ENCODE measurements at regions not wholly inside any gene's neighbourhood (a gene's known extent, or its start where the extent isn't known, plus 50 kb on each side); places are given as distances from the start of the nearest gene placed in this dataset.
"Not testable (repeated sequence)": the region's sequence is repeated elsewhere in the genome, so short reads cannot be mapped to it uniquely, and the experiment has no call there.

DNA sequence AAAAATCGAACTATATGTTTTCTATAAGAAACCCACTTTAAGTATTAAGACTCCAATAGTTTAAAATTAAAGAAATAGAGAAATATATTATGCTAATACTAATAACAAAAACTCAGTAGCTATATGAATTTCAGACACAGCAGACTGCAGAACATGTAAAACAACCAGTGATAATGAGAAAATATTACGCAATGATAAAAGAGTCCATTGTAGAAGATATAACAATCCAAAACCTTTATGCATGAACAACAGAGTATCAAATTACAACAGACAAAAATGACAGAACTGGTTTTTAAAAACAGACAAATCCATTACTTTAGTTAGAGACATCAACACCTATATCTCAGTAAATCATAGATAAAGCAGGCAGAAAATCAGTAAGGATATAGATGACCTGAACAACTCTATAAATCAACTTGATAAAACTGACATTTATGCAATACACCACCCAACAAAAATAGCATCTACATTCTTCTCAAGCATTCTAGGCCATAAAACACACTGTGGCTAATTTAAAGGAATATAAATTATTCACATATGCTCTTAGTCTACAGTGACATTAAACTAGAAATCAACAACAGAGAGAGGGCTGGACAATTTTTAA is 669.5 kb upstream of the GHITM start:
- POLR2A ChIA-PET, result no interaction called here
- CTCF ChIA-PET, result no interaction called here
- no peak overlapping the region for H3K4me3 Mint-ChIP-seq
- no peak for DNase-seq
- H3K27ac Mint-ChIP-seq, result no peak overlapping the region
- H3K27me3 Mint-ChIP-seq, result no peaks in the 10 kb centered on the region
- peaks cover 6% of the 10 kb centered on the region for H3K9me3 Mint-ChIP-seq
- H3K4me1 Mint-ChIP-seq, result no peaks in the 10 kb centered on the region
- H3K36me3 Mint-ChIP-seq (ENCODE audit: low read depth), result no peaks in the 10 kb centered on the region

DNA sequence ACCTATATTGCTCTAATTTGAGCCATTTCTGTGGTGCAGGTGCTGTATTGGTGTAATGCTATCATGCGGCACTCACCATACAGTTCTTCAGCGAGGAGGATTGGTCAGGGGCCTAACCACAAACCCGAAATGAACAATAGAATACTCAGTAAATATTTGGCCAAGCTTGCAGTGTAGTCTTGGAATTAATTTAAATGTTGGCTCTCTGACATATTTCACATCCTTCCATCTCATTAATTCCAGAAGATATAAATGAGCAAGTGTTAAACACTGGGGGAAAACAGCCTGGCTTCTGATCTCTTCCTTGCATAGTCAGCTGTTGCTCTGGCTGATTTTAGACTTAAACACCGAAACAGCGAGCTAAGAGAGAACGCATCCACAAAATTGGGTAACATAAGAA is 663.1 kb upstream of the GHITM start:
- ChIA-PET CTCF (no interaction called here), POLR2A (no interaction called here)
- no peaks in the 10 kb centered on the region for H3K36me3 Mint-ChIP-seq (ENCODE audit: low read depth)
- H3K4me3 Mint-ChIP-seq, result no peak overlapping the region
- H3K27ac Mint-ChIP-seq, result no peak overlapping the region
- DNase-seq, result no peak
- no peaks in the 10 kb centered on the region for H3K27me3 Mint-ChIP-seq
- no peaks in the 10 kb centered on the region for H3K4me1 Mint-ChIP-seq
- peaks cover 6% of the 10 kb centered on the region for H3K9me3 Mint-ChIP-seq

GRCh38 chr10:83489161-83489560 is 650.1 kb upstream of the GHITM start:
- Mint-ChIP-seq H3K27ac (no peak overlapping the region), H3K36me3 (ENCODE audit: low read depth) (no peaks in the 10 kb centered on the region), H3K27me3 (no peaks in the 10 kb centered on the region), H3K4me3 (no peak overlapping the region), H3K9me3 (peaks cover 2% of the 10 kb centered on the region), H3K4me1 (no peaks in the 10 kb centered on the region)
- DNase-seq, result no peak
- POLR2A ChIA-PET, result no interaction called here
- CTCF ChIA-PET, result no interaction called here

- no peaks in the 10 kb centered on the region for H3K27me3 Mint-ChIP-seq
- H3K4me1 Mint-ChIP-seq, result no peaks in the 10 kb centered on the region
- no peaks in the 10 kb centered on the region for H3K36me3 Mint-ChIP-seq (ENCODE audit: low read depth)
- H3K27ac Mint-ChIP-seq, result no peak overlapping the region
- CTCF ChIA-PET, result no interaction called here
- no peak for DNase-seq
- POLR2A ChIA-PET, result no interaction called here
- H3K4me3 Mint-ChIP-seq, result no peak overlapping the region
- H3K9me3 Mint-ChIP-seq, result peaks cover 2% of the 10 kb centered on the region
Measured at GRCh38 chr10:83492004-83492403, 647.3 kb upstream of the GHITM start.

- ChIA-PET CTCF (no interaction called here), POLR2A (no interaction called here)
- no peak overlapping the region for H3K27ac Mint-ChIP-seq
- DNase-seq, result no peak
- H3K4me3 Mint-ChIP-seq, result no peak overlapping the region
- H3K4me1 Mint-ChIP-seq, result no peaks in the 10 kb centered on the region
- H3K27me3 Mint-ChIP-seq, result no peaks in the 10 kb centered on the region
- no peaks in the 10 kb centered on the region for H3K36me3 Mint-ChIP-seq (ENCODE audit: low read depth)
- peaks cover 3% of the 10 kb centered on the region for H3K9me3 Mint-ChIP-seq
Measured at GRCh38 chr10:83512681-83513080, 626.6 kb upstream of the GHITM start.

GRCh38 chr10:83515001-83515400 is 624.3 kb upstream of the GHITM start:
- no peak for DNase-seq
- Mint-ChIP-seq H3K9me3 (peaks cover 3% of the 10 kb centered on the region), H3K27ac (no peak overlapping the region), H3K4me3 (no peak overlapping the region), H3K36me3 (ENCODE audit: low read depth) (no peaks in the 10 kb centered on the region), H3K4me1 (no peaks in the 10 kb centered on the region), H3K27me3 (no peaks in the 10 kb centered on the region)
- ChIA-PET CTCF (no interaction called here), POLR2A (no interaction called here)

- Mint-ChIP-seq H3K36me3 (ENCODE audit: low read depth) (no peaks in the 10 kb centered on the region), H3K27ac (no peak overlapping the region), H3K4me1 (no peaks in the 10 kb centered on the region), H3K9me3 (peaks cover 3% of the 10 kb centered on the region), H3K4me3 (no peak overlapping the region), H3K27me3 (no peaks in the 10 kb centered on the region)
- no peak for DNase-seq
- ChIA-PET CTCF (no interaction called here), POLR2A (no interaction called here)
Measured at GRCh38 chr10:83516788-83517187, 622.5 kb upstream of the GHITM start.

DNA sequence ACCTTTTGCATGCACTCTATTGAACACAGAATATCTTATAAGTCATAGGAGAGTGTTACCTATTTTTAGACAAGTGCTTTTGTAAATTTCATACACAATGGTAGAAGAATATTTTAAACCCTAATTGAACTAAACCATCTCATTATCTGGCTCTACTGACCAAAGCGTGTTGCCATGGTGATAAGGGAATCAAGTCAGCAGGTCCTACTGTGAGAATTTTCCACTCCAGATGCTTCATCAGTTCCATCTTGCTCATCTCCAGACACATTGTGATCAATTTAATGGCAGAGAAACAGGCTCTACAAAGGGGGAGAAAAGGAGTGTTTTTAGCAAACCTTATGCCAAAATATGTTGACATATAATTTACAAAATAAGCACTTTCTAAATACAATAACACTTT is 621.9 kb upstream of the GHITM start:
- Mint-ChIP-seq H3K27ac (no peak overlapping the region), H3K27me3 (no peaks in the 10 kb centered on the region), H3K4me1 (no peaks in the 10 kb centered on the region), H3K36me3 (ENCODE audit: low read depth) (no peaks in the 10 kb centered on the region), H3K9me3 (peaks cover 3% of the 10 kb centered on the region), H3K4me3 (no peak overlapping the region)
- CTCF ChIA-PET, result no interaction called here
- DNase-seq, result no peak
- POLR2A ChIA-PET, result no interaction called here

- ChIA-PET POLR2A (no interaction called here), CTCF (no interaction called here)
- H3K27me3 Mint-ChIP-seq, result no peaks in the 10 kb centered on the region
- H3K27ac Mint-ChIP-seq, result no peak overlapping the region
- peaks cover 7% of the 10 kb centered on the region for H3K9me3 Mint-ChIP-seq
- no peaks in the 10 kb centered on the region for H3K4me1 Mint-ChIP-seq
- H3K4me3 Mint-ChIP-seq, result no peak overlapping the region
- no peak for DNase-seq
- H3K36me3 Mint-ChIP-seq (ENCODE audit: low read depth), result no peaks in the 10 kb centered on the region
Measured at GRCh38 chr10:83518779-83519178, 620.5 kb upstream of the GHITM start.

- H3K36me3 Mint-ChIP-seq (ENCODE audit: low read depth); CTCF ChIA-PET; H3K27ac Mint-ChIP-seq; H3K9me3 Mint-ChIP-seq; POLR2A ChIA-PET; DNase-seq; H3K27me3 Mint-ChIP-seq; H3K4me3 Mint-ChIP-seq; H3K4me1 Mint-ChIP-seq: not testable (repeated sequence)
Measured at GRCh38 chr10:83520386-83520785, 618.9 kb upstream of the GHITM start.

DNA sequence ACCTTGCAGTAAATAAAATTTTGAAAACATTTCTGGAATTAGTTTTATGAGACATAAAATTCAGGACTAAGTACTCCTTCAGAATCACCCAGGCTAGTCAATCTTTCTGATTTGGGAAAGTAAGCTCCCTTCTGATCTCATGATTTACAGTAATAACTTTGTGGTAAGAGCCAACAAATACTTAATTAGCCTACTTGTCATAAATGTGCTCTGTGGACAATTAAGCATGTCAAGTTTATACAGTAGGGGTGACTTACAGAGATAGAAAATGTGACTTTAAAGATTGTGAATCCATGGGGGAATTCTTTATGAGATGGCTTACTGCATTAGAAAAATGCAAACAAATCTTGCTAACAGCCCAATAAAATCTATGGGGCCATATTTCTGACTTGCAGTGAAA is 616.9 kb upstream of the GHITM start:
- H3K4me3 Mint-ChIP-seq, result no peak overlapping the region
- ChIA-PET POLR2A (no interaction called here), CTCF (no interaction called here)
- peaks cover 9% of the 10 kb centered on the region for H3K9me3 Mint-ChIP-seq
- no peak for DNase-seq
- H3K27me3 Mint-ChIP-seq, result no peaks in the 10 kb centered on the region
- no peak overlapping the region for H3K27ac Mint-ChIP-seq
- no peaks in the 10 kb centered on the region for H3K36me3 Mint-ChIP-seq (ENCODE audit: low read depth)
- no peaks in the 10 kb centered on the region for H3K4me1 Mint-ChIP-seq

DNA sequence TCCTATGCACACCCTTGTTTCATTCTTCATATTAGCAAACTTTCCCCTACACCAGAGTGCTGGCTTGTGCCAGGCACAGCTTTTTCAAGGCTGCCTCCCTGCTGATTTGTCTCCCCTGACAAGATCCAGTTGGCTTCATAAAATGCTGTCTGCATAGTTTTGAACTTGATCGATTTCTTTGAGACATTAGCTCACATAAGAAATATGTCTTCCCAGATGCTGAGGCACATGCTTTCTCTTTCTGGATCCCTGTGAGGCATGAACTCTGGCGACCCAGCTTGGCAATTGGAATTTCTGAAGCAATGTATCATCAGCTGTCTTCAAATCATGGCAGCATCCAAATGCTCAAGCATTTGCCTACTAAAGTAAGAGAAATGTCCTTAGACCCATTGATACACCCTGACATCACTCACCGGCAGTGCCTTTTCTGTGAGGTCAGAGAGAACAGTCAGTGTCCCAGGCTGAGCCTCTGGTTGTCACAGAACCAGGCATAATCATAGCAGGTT is 616.4 kb upstream of the GHITM start:
- Mint-ChIP-seq H3K27me3 (no peaks in the 10 kb centered on the region), H3K4me3 (no peak overlapping the region), H3K9me3 (peaks cover 8% of the 10 kb centered on the region), H3K4me1 (no peaks in the 10 kb centered on the region), H3K27ac (no peak overlapping the region), H3K36me3 (ENCODE audit: low read depth) (no peaks in the 10 kb centered on the region)
- DNase-seq, result no peak
- ChIA-PET POLR2A (no interaction called here), CTCF (no interaction called here)

GRCh38 chr10:83527934-83528333 is 611.4 kb upstream of the GHITM start:
- Mint-ChIP-seq H3K27me3 (no peaks in the 10 kb centered on the region), H3K27ac (no peak overlapping the region), H3K4me3 (no peak overlapping the region), H3K4me1 (no peaks in the 10 kb centered on the region), H3K36me3 (ENCODE audit: low read depth) (no peaks in the 10 kb centered on the region), H3K9me3 (peaks cover 9% of the 10 kb centered on the region)
- POLR2A ChIA-PET, result no interaction called here
- CTCF ChIA-PET, result no interaction called here
- no peak for DNase-seq

- H3K27ac Mint-ChIP-seq, result no peak overlapping the region
- no peaks in the 10 kb centered on the region for H3K27me3 Mint-ChIP-seq
- no peaks in the 10 kb centered on the region for H3K4me1 Mint-ChIP-seq
- POLR2A ChIA-PET, result no interaction called here
- H3K4me3 Mint-ChIP-seq, result no peak overlapping the region
- CTCF ChIA-PET, result no interaction called here
- DNase-seq, result no peak
- H3K36me3 Mint-ChIP-seq (ENCODE audit: low read depth), result no peaks in the 10 kb centered on the region
- H3K9me3 Mint-ChIP-seq, result peaks cover under 1% of the 10 kb centered on the region
Measured at GRCh38 chr10:83533290-83533689, 606.0 kb upstream of the GHITM start.

DNA sequence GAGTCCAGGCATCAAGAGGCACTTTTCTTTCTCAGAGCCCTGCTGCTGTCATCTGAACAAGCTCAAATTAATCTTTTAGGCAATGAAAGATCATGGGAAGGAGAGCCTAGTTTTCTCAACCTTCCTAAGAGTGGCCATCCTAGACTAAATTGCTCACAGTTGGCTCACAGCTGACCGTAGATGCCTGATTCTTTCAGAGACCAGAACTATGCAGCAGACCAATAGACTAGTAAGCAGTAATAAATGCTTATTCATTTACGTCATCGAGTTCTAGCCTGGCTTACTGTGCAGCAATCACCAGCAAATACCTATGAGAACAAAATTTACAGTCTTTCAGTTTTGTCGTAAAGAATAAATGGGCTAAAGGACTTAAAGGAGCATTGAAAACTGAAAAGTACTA is 602.9 kb upstream of the GHITM start:
- Mint-ChIP-seq H3K27me3 (no peaks in the 10 kb centered on the region), H3K9me3 (no peaks in the 10 kb centered on the region), H3K27ac (no peak overlapping the region), H3K4me3 (no peak overlapping the region), H3K36me3 (ENCODE audit: low read depth) (no peaks in the 10 kb centered on the region), H3K4me1 (no peaks in the 10 kb centered on the region)
- POLR2A ChIA-PET, result no interaction called here
- CTCF ChIA-PET, result no interaction called here
- no peak for DNase-seq
